ENCODE measurements at regions not wholly inside any gene's neighbourhood (a gene's known extent, or its start where the extent isn't known, plus 50 kb on each side); places are given as distances from the start of the nearest gene placed in this dataset.
"Not testable (repeated sequence)": the region's sequence is repeated elsewhere in the genome, so short reads cannot be mapped to it uniquely, and the experiment has no call there.

DNA sequence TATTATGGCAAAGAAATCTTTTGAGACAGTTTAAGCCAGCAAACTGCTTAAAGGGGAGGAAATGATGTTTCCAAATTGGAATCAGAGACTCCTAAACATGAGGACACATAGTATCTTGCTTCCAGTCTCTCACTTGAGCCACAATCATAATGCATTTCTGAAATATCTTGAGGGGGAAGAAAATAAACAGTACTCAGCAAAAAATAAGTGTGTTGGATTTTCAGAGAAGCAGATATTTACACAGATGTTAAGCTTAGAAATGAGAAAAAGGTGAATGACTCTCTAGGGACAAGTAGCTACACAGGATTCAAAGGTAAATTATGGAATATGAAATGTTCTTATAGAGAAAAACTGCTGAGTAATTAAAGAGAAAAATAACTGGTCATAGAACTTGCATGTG lies 1583.6 kb downstream of the CDH8 start:
- no peak overlapping the region for H3K27ac ChIP-seq (ENCODE audit: low read length)
- H3K4me1 ChIP-seq (ENCODE audit: control insufficient read depth, low read depth, low read length): no peaks in the 10 kb centered on the region
- H3K9me3 ChIP-seq (ENCODE audit: control insufficient read depth, low read depth, low read length): no peaks in the 10 kb centered on the region

DNA sequence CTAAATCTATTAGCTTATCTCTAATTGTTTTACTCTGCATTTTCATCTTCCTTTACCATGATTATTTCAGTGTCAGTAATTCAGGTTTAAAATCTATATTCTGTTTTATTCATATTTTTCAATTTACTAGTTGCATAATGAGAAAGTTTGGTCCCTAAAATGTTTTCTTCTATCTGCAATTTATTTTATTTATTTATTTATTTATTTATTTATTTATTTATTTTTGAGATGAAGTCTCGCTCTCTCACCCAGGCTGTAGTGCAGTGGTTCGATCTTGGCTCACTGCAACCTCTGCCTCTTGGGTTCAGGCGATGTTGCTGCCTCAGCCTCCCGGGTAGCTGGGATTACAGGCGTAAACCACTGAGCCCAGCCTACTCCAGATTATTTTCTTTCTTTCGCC lies 1597.3 kb downstream of the CDH8 start:
- Histone ChIP-seq H3K9me3 (ENCODE audit: control insufficient read depth, low read depth, low read length) (no peaks in the 10 kb centered on the region), H3K9ac (ENCODE audit: low read length) (no peak overlapping the region), H3K36me3 (ENCODE audit: control insufficient read depth, low read depth, low read length) (no peaks in the 10 kb centered on the region), H3K4me1 (ENCODE audit: control insufficient read depth, low read depth, low read length) (peaks cover 5% of the 10 kb centered on the region), H3K27me3 (ENCODE audit: control insufficient read depth, insufficient read depth, low read length) (no peaks in the 10 kb centered on the region), H3K4me3 (ENCODE audit: low read length) (no peak overlapping the region), H3K27ac (ENCODE audit: low read length) (no peak overlapping the region)

More for the DNA sequence above, 1583.6 kb downstream of the CDH8 start:
- H3K36me3 ChIP-seq (ENCODE audit: control insufficient read depth, low read depth, low read length): no peaks in the 10 kb centered on the region
- no peak overlapping the region for H3K4me3 ChIP-seq (ENCODE audit: low read length)
- H3K27me3 ChIP-seq (ENCODE audit: control insufficient read depth, insufficient read depth, low read length): no peaks in the 10 kb centered on the region
- H3K9ac ChIP-seq (ENCODE audit: low read length): no peak overlapping the region

DNA sequence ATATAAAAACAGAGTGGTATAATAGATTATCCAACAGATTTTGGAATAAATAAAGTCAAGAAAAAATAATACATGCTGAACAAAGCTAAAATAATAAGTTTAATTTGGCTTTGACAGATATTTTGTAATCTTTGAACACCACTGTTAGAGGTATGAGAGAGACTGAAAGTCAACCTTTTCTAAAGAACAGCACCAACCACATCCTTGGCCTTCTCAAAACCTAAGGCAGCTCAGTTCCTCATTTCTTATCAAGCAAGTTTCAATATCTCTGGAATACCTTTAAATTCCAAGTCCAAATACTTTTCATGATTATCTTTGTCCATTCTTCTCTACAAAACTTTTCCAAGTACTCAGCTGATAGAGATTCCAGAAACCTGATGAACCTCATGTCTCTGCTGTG lies 1603.8 kb downstream of the CDH8 start:
- H3K4me1 ChIP-seq (ENCODE audit: control insufficient read depth, low read depth, low read length): no peaks in the 10 kb centered on the region
- H3K9ac ChIP-seq (ENCODE audit: low read length): no peak overlapping the region

DNA sequence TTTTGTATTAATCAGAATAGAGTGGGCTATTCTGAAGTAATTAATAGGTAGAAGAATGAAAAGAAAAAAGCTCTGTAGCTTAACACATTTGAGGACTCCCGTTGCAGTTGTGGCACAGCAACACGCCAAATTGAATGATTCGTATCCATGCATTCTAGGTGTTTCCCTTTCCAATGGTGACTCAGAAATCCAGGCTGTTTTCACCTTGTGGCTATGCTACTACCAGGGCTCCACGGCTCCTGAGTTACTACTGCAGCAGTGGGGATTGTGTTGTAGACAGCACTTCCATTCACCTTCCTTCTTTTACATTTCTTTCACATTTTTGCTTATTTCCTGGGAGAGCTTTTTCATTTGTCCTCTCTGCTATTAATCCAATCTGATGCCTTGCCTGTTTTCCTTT lies 1616.4 kb downstream of the CDH8 start:
- Histone ChIP-seq H3K27ac (ENCODE audit: low read length) (no peak overlapping the region), H3K9ac (ENCODE audit: low read length) (no peak overlapping the region), H3K9me3 (ENCODE audit: control insufficient read depth, low read depth, low read length) (no peaks in the 10 kb centered on the region), H3K36me3 (ENCODE audit: control insufficient read depth, low read depth, low read length) (no peaks in the 10 kb centered on the region), H3K27me3 (ENCODE audit: control insufficient read depth, insufficient read depth, low read length) (no peaks in the 10 kb centered on the region), H3K4me1 (ENCODE audit: control insufficient read depth, low read depth, low read length) (peaks cover 6% of the 10 kb centered on the region), H3K4me3 (ENCODE audit: low read length) (no peak overlapping the region)

More for the DNA sequence above, 1603.8 kb downstream of the CDH8 start:
- Histone ChIP-seq H3K36me3 (ENCODE audit: control insufficient read depth, low read depth, low read length) (no peaks in the 10 kb centered on the region), H3K27ac (ENCODE audit: low read length) (no peak overlapping the region), H3K4me3 (ENCODE audit: low read length) (no peak overlapping the region), H3K27me3 (ENCODE audit: control insufficient read depth, insufficient read depth, low read length) (no peaks in the 10 kb centered on the region), H3K9me3 (ENCODE audit: control insufficient read depth, low read depth, low read length) (no peaks in the 10 kb centered on the region)

DNA sequence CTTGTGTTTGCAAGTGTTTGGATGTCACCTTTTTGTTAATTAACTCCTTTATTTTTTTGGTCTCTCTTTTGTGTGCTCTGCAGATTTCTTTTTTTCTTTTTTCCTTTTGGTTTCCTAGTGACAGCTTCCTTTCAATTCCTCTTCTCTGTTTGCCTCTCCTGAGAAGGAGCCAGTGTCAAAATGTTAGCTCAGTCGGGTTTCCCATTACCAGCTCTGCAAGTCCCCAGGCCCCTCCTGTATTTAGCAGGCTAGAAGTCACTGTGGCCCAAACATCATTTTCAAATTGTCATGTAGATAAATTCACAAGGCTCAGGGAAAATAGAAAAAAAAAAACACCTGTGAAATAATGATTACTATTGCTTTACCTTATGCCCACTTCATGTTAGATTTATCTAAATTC lies 1621.6 kb downstream of the CDH8 start:
- Histone ChIP-seq H3K27me3 (ENCODE audit: control insufficient read depth, insufficient read depth, low read length) (no peaks in the 10 kb centered on the region), H3K9me3 (ENCODE audit: control insufficient read depth, low read depth, low read length) (no peaks in the 10 kb centered on the region), H3K9ac (ENCODE audit: low read length) (no peak overlapping the region), H3K4me3 (ENCODE audit: low read length) (no peak overlapping the region), H3K4me1 (ENCODE audit: control insufficient read depth, low read depth, low read length) (peaks cover 21% of the 10 kb centered on the region), H3K27ac (ENCODE audit: low read length) (no peak overlapping the region), H3K36me3 (ENCODE audit: control insufficient read depth, low read depth, low read length) (no peaks in the 10 kb centered on the region)

DNA sequence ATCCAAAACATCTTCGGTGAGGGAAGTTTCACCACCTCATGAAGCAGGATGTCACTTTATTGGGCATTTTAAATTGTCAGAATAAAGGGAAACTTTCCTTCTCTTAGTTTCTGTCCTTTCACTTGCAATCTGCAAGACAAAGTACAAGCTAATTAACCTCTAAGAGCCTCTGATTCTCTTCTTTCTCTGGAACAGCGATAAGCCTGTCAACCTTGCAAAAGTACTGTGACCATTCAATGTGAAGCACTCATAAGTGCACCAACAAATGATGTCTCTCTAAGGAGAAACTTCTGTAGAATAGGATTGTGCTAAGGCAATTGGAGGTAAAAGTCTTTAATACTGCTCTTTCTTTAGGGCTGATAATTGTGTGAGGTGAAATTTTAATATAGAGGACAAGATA lies 1622.3 kb downstream of the CDH8 start:
- Histone ChIP-seq H3K4me3 (ENCODE audit: low read length) (no peak overlapping the region), H3K9me3 (ENCODE audit: control insufficient read depth, low read depth, low read length) (no peaks in the 10 kb centered on the region), H3K27ac (ENCODE audit: low read length) (no peak overlapping the region), H3K9ac (ENCODE audit: low read length) (no peak overlapping the region), H3K4me1 (ENCODE audit: control insufficient read depth, low read depth, low read length) (peaks cover 21% of the 10 kb centered on the region), H3K36me3 (ENCODE audit: control insufficient read depth, low read depth, low read length) (no peaks in the 10 kb centered on the region), H3K27me3 (ENCODE audit: control insufficient read depth, insufficient read depth, low read length) (no peaks in the 10 kb centered on the region)

DNA sequence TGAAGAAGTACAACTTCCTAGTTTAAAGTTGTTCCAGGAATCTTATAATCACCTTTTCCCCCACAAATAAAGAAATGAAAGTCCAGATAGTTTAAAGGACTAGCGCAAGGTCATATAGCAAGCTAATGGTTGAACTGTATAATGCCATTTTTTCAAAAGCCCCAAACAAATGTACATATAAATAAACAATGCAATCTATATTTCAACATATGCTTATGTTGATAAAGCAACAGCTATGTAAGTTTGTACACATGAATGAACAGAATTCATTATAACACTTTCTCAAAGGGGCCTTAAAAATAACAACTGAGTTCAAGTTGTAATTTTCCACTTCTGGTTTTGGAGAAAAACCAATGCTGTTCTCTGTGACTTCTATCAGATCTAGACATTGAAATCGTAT lies 1628.6 kb downstream of the CDH8 start:
- no peak overlapping the region for H3K9ac ChIP-seq (ENCODE audit: low read length)
- no peaks in the 10 kb centered on the region for H3K36me3 ChIP-seq (ENCODE audit: control insufficient read depth, low read depth, low read length)
- no peak overlapping the region for H3K27ac ChIP-seq (ENCODE audit: low read length)
- no peaks in the 10 kb centered on the region for H3K27me3 ChIP-seq (ENCODE audit: control insufficient read depth, insufficient read depth, low read length)
- H3K9me3 ChIP-seq (ENCODE audit: control insufficient read depth, low read depth, low read length): no peaks in the 10 kb centered on the region
- H3K4me1 ChIP-seq (ENCODE audit: control insufficient read depth, low read depth, low read length): no peaks in the 10 kb centered on the region
- no peak overlapping the region for H3K4me3 ChIP-seq (ENCODE audit: low read length)

DNA sequence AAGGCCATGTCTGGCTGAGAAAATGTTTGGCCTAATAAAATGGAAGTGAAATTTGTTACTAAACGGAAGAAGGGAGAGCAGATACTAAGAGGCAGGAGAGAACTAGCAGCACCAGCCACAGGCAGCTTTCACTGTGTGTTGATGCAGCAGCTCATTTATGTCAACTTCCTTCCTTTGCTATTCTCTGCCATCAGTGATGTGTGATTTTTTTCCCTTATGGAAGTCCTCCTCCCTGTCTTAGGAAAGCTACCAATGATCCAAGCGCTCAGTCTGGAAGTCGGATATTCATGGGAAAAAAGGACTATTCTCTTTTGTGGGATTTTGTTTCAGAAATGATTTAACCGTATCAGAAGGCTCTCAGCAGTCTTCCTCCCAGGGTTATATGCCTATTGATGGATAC lies 1629.2 kb downstream of the CDH8 start:
- Histone ChIP-seq H3K4me1 (ENCODE audit: control insufficient read depth, low read depth, low read length) (no peaks in the 10 kb centered on the region), H3K4me3 (ENCODE audit: low read length) (no peak overlapping the region), H3K36me3 (ENCODE audit: control insufficient read depth, low read depth, low read length) (no peaks in the 10 kb centered on the region), H3K9me3 (ENCODE audit: control insufficient read depth, low read depth, low read length) (no peaks in the 10 kb centered on the region), H3K27ac (ENCODE audit: low read length) (no peak overlapping the region), H3K9ac (ENCODE audit: low read length) (no peak overlapping the region), H3K27me3 (ENCODE audit: control insufficient read depth, insufficient read depth, low read length) (no peaks in the 10 kb centered on the region)

DNA sequence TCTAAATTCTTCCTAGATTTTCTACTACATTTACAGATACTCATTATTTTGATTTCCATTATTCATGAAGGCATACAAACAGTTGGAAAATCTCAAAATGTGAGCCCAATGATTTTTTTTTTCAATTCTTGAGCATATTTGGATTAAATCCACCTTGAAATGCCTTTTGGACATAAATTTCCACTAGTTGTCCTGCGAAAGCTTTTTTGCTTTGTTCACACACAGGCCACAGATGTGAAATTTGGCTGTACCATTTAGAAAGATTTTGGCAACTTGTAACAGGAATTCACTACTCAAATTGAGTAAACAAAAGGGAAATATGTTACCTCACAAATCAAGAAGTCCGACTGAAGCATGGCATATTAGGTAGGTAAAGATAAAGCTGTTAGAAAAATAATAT lies 1631.0 kb downstream of the CDH8 start:
- no peak overlapping the region for H3K9ac ChIP-seq (ENCODE audit: low read length)
- H3K9me3 ChIP-seq (ENCODE audit: control insufficient read depth, low read depth, low read length): no peaks in the 10 kb centered on the region
- H3K27ac ChIP-seq (ENCODE audit: low read length): no peak overlapping the region
- H3K36me3 ChIP-seq (ENCODE audit: control insufficient read depth, low read depth, low read length): no peaks in the 10 kb centered on the region
- H3K4me1 ChIP-seq (ENCODE audit: control insufficient read depth, low read depth, low read length): no peaks in the 10 kb centered on the region
- H3K27me3 ChIP-seq (ENCODE audit: control insufficient read depth, insufficient read depth, low read length): no peaks in the 10 kb centered on the region
- H3K4me3 ChIP-seq (ENCODE audit: low read length): no peak overlapping the region

DNA sequence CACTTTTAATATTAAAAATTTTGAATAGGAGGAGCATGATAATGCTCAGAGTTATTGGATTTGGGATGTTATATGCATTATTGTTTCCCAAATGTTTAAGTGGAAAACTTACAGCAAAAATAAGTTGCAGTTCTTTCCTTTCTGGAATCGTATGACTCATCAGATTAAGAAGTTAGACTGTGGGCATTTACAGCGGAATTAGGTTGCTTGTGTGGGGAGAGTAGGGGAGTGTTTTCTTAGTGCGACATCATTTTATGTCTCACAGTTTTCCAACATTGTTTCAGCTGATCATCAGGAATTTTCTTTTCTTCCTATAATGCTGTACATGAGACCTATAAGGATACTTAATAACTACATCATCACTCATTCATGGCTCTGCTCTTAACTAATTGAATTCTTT lies 1631.8 kb downstream of the CDH8 start:
- Histone ChIP-seq H3K27ac (ENCODE audit: low read length) (no peak overlapping the region), H3K4me3 (ENCODE audit: low read length) (no peak overlapping the region), H3K9ac (ENCODE audit: low read length) (no peak overlapping the region), H3K27me3 (ENCODE audit: control insufficient read depth, insufficient read depth, low read length) (no peaks in the 10 kb centered on the region), H3K9me3 (ENCODE audit: control insufficient read depth, low read depth, low read length) (no peaks in the 10 kb centered on the region), H3K4me1 (ENCODE audit: control insufficient read depth, low read depth, low read length) (no peaks in the 10 kb centered on the region), H3K36me3 (ENCODE audit: control insufficient read depth, low read depth, low read length) (no peaks in the 10 kb centered on the region)

DNA sequence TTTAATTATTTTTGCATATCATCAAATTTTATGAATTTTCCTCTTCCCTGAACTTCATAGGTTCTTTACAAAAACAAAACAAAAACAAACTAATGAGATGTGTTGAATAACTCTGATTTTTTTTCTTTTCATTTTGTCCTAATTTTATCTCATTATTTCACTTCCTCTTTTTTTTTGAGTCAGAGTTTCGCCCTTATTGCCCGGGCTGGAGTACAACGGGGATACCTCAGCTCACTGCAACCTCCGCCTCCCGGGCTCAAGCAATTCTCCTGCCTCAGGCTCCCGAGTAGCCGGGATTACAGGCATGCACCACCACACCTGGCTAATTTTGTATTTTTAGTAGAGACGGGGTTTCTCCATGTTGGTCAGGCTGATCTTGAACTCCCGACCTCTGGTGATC lies 1633.3 kb downstream of the CDH8 start:
- H3K27me3 ChIP-seq (ENCODE audit: control insufficient read depth, insufficient read depth, low read length); H3K9ac ChIP-seq (ENCODE audit: low read length); H3K4me3 ChIP-seq (ENCODE audit: low read length); H3K27ac ChIP-seq (ENCODE audit: low read length); H3K4me1 ChIP-seq (ENCODE audit: control insufficient read depth, low read depth, low read length); H3K36me3 ChIP-seq (ENCODE audit: control insufficient read depth, low read depth, low read length); H3K9me3 ChIP-seq (ENCODE audit: control insufficient read depth, low read depth, low read length): not testable (repeated sequence)

DNA sequence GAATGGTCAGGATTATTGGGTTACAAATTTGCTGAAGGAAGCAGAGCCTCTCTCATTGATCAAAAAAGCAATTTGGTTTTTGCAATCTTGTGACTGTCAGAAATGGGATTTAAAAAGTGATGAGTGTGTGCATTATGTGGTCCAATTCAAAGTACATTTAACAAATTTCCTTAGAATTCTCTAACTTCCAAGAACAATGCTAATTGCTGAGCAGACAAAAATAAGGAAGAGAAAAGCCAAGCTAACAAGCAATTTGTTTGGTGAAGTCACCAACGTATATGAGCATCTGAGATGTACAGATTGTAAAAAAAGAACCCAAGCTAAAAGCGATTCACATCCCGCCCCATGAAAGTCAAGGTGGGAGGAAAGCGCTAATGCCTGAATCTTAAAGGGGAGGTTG lies 1643.9 kb downstream of the CDH8 start:
- Histone ChIP-seq H3K4me1 (ENCODE audit: control insufficient read depth, low read depth, low read length) (no peaks in the 10 kb centered on the region), H3K4me3 (ENCODE audit: low read length) (no peak overlapping the region), H3K27ac (ENCODE audit: low read length) (no peak overlapping the region), H3K27me3 (ENCODE audit: control insufficient read depth, insufficient read depth, low read length) (no peaks in the 10 kb centered on the region), H3K9me3 (ENCODE audit: control insufficient read depth, low read depth, low read length) (no peaks in the 10 kb centered on the region), H3K9ac (ENCODE audit: low read length) (no peak overlapping the region), H3K36me3 (ENCODE audit: control insufficient read depth, low read depth, low read length) (no peaks in the 10 kb centered on the region)

Measured in iPS-18a (cell line).